Coronary artery (tissue), 2 donors: ENCODE measurements at regions not wholly inside any gene's neighbourhood (a gene's known extent, or its start where the extent isn't known, plus 50 kb on each side); places are given as distances from the start of the nearest gene placed in this dataset.
"Not testable (repeated sequence)": the region's sequence is repeated elsewhere in the genome, so short reads cannot be mapped to it uniquely, and the experiment has no call there.

Source experiments
- DNase-seq: peaks from one replicate; pipeline ENCODE4 v3.0.0-alpha.2; 2017; ENCODE audit warnings: low spot score
- H3K27ac ChIP-seq, 2 donors: fragments of 200-600 bp; sonication (generic); one replicate each; pipeline ENCODE4 v1.5.1; 2016 to 2019
- H3K4me3 ChIP-seq: fragments of 200-600 bp; sonication (generic); 2 replicates; pipeline ENCODE4 v1.5.1; 2016; ENCODE audit warnings: mild to moderate bottlenecking, moderate library complexity
- CTCF ChIP-seq: fragments of 200-600 bp; sonication (generic); IDR thresholded peaks from one replicate; pipeline ENCODE4 v1.5.1; 2019; ENCODE audit warnings: antibody characterized with exemption

- no peak overlapping the region for H3K27ac ChIP-seq
- no peak for DNase-seq
- H3K4me3 ChIP-seq: no peak overlapping the region
- no peak for TF ChIP-seq CTCF
Observed at GRCh38 chr13:44732503-44733098, 156.5 kb upstream of the TSC22D1 start.

- no peak overlapping the region for H3K27ac ChIP-seq
- no peak overlapping the region for H3K4me3 ChIP-seq
- DNase-seq: no peak
- no peak for TF ChIP-seq CTCF
Observed at GRCh38 chr13:44730851-44731250, 154.7 kb upstream of the TSC22D1 start.

GRCh38 chr13:44730099-44730498 lies 154.0 kb upstream of the TSC22D1 start:
- Histone ChIP-seq H3K27ac (no peak overlapping the region), H3K4me3 (no peak overlapping the region)
- no peak for DNase-seq
- no peak for TF ChIP-seq CTCF

- not testable (repeated sequence) for DNase-seq, H3K27ac ChIP-seq, H3K4me3 ChIP-seq
Observed at GRCh38 chr13:44727591-44727990, 151.5 kb upstream of the TSC22D1 start.

- DNase-seq: no peak
- Histone ChIP-seq H3K27ac (no peak overlapping the region), H3K4me3 (no peak overlapping the region)
- TF ChIP-seq CTCF: no peak
Observed at GRCh38 chr13:44726778-44727177, 150.6 kb upstream of the TSC22D1 start.

- DNase-seq: no peak
- Histone ChIP-seq H3K4me3 (no peak overlapping the region), H3K27ac (no peak overlapping the region)
- no peak for TF ChIP-seq CTCF
Observed at GRCh38 chr13:44726214-44726613, 150.1 kb upstream of the TSC22D1 start.

- peak overlapping the region; percentile 66 to 74 for H3K27ac ChIP-seq
- no peak for DNase-seq
- H3K4me3 ChIP-seq: no peak overlapping the region
- TF ChIP-seq CTCF: no peak
Observed at GRCh38 chr13:44719857-44720671, 143.9 kb upstream of the TSC22D1 start.
